Left lung (tissue), 4 donors: ENCODE measurements at regions not wholly inside any gene's neighbourhood (a gene's known extent, or its start where the extent isn't known, plus 50 kb on each side); places are given as distances from the start of the nearest gene placed in this dataset.

Experiments used
- ATAC-seq: fragments of 200-7000 bp; cut with Tn5 transposase; one replicate; pipeline ENCODE4 v1.9.1; 2020; ENCODE audit warnings: moderate library complexity
- DNase-seq, 4 donors: peaks; one replicate each; pipeline ENCODE4 v3.0.0-alpha.2; 2013 to 2020
- H3K27ac ChIP-seq, 2 donors: fragments of 200-600 bp; sonication (generic) in 1 of 2; one replicate each; pipeline versions ENCODE4 v1.5.0 to v1.8.0; 2020 to 2021
- H3K27me3 ChIP-seq, 2 donors: fragments of 200-600 bp; sonication (generic) in 1 of 2; one replicate each; pipeline versions ENCODE4 v1.5.0 to v1.8.0; 2020 to 2021
- H3K36me3 ChIP-seq, 2 donors: fragments of 200-600 bp; sonication (generic) in 1 of 2; one replicate each; pipeline versions ENCODE4 v1.5.0 to v1.8.0; 2020 to 2021
- H3K4me1 ChIP-seq, 2 donors: fragments of 200-600 bp; one replicate each; pipeline ENCODE4 v1.8.0; 2021
- H3K4me3 ChIP-seq, 2 donors: fragments of 200-600 bp; sonication (generic) in 1 of 2; one replicate each; pipeline versions ENCODE4 v1.5.0 to v1.8.0; 2020 to 2021; ENCODE audit warnings: mild to moderate bottlenecking in 1 of 2
- H3K9me3 ChIP-seq, 2 donors: fragments of 200-600 bp; sonication (generic) in 1 of 2; one replicate each; pipeline versions ENCODE4 v1.5.0 to v1.8.0; 2020 to 2021
- CTCF ChIP-seq, 2 donors: fragments of 200-600 bp; sonication (generic) in 1 of 2; IDR thresholded peaks; one replicate each; pipeline versions ENCODE4 v1.5.0 to v1.8.0; 2021; ENCODE audit warnings: antibody characterized with exemption in 2 of 2
- intact Hi-C, 2 donors: fragments of 100-400 bp; cut with DNase I; formaldehyde crosslinking; loops; one replicate each; pipeline versions ENCODE4 v1.11.2 to v1.14.2; 2022
- donor health status: DM: no; HTN: yes; CAD: no.
- donor health status: DM: no; HTN: no; CAD: no.

- Histone ChIP-seq H3K4me1 (no peaks in the 10 kb centered on the region), H3K27me3 (no peaks in the 10 kb centered on the region), H3K36me3 (no peaks in the 10 kb centered on the region), H3K4me3 (no peak overlapping the region), H3K9me3 (no peaks in the 10 kb centered on the region), H3K27ac (no peak overlapping the region)
- no peak for TF ChIP-seq CTCF (IDR thresholded peaks at IDR 0.05)
- intact Hi-C loops = no loop called here
- ATAC-seq (no peak), DNase-seq (peak in 2 of 4 donors; percentile 59 to 65)
Observed at GRCh38 chr2:180385601-180386201, 378.6 kb upstream of the CWC22 start.

GRCh38 chr2:180376066-180376465 lies 369.0 kb upstream of the CWC22 start:
- Histone ChIP-seq H3K4me1 (no peaks in the 10 kb centered on the region), H3K27ac (no peak overlapping the region), H3K9me3 (peaks cover 0 to 14% of the 10 kb centered on the region in 2 donors), H3K4me3 (no peak overlapping the region), H3K27me3 (no peaks in the 10 kb centered on the region), H3K36me3 (no peaks in the 10 kb centered on the region)
- no peak for TF ChIP-seq CTCF (IDR thresholded peaks at IDR 0.05)
- peak in 2 of 4 donors; percentile 56 to 57 for DNase-seq
- intact Hi-C loops = no loop called here
- no peak for ATAC-seq

- DNase-seq (no peak), ATAC-seq (no peak)
- intact Hi-C loops = no loop called here
- H3K27me3 ChIP-seq = no peaks in the 10 kb centered on the region
- H3K9me3 ChIP-seq = peaks cover 0 to 8% of the 10 kb centered on the region in 2 donors
- H3K4me3 ChIP-seq = no peak overlapping the region
- H3K36me3 ChIP-seq = no peaks in the 10 kb centered on the region
- no peaks in the 10 kb centered on the region for H3K4me1 ChIP-seq
- no peak overlapping the region for H3K27ac ChIP-seq
- no peak for TF ChIP-seq CTCF (IDR thresholded peaks at IDR 0.05)
Observed at GRCh38 chr2:180374502-180375281, 367.6 kb upstream of the CWC22 start.

GRCh38 chr2:180370511-180371205 lies 363.6 kb upstream of the CWC22 start:
- Histone ChIP-seq H3K4me3 (no peak overlapping the region), H3K4me1 (peaks cover 0 to 3% of the 10 kb centered on the region in 2 donors), H3K27ac (no peak overlapping the region), H3K9me3 (no peaks in the 10 kb centered on the region), H3K36me3 (no peaks in the 10 kb centered on the region), H3K27me3 (no peaks in the 10 kb centered on the region)
- no peak for DNase-seq
- no peak for ATAC-seq
- intact Hi-C loops = no loop called here
- TF ChIP-seq CTCF (IDR thresholded peaks at IDR 0.05) = no peak

- no peak for ATAC-seq
- Histone ChIP-seq H3K27ac (no peak overlapping the region), H3K4me3 (no peak overlapping the region), H3K36me3 (no peaks in the 10 kb centered on the region), H3K4me1 (peaks cover 0 to 3% of the 10 kb centered on the region in 2 donors), H3K9me3 (no peaks in the 10 kb centered on the region), H3K27me3 (no peaks in the 10 kb centered on the region)
- intact Hi-C loops = no loop called here
- DNase-seq = no peak
- TF ChIP-seq CTCF (IDR thresholded peaks at IDR 0.05) = no peak
Observed at GRCh38 chr2:180368881-180369280, 361.8 kb upstream of the CWC22 start.
